ENCODE measurements at regions not wholly inside any gene's neighbourhood (a gene's known extent, or its start where the extent isn't known, plus 50 kb on each side); places are given as distances from the start of the nearest gene placed in this dataset.
A peak's percentile ranks its signal among the peaks of the same experiment; 100 is the strongest.

DNA sequence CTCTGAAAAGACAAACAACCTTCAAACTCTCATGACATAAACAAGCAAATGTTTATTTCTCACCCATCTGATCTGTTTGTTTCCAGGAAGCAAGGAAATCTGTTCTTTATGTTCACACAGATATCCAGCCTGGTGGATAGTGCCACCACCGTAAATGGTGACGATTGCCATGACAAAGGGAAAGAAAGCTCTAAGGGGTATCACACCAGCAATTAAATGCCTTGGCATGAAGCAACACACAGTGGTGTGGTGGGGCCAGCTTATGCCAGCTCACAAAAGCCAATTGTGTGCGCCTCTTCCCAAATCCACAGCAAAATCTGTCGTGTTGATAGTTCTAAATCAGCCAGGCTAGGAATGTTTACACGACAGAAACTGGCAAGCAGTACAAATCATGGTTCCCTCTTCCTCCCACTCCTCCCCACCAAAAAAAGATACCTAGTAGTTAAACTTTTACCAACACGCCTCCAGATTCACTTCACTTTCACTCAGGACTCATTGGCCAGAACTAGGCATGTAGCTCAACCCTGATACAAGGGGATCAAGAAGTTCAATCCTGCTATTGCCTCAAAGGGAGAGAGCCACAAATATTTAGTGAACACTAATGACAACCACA lies 189.2 kb upstream of the SLCO3A1 start (continued):
- TF ChIP-seq, protein P1, sequence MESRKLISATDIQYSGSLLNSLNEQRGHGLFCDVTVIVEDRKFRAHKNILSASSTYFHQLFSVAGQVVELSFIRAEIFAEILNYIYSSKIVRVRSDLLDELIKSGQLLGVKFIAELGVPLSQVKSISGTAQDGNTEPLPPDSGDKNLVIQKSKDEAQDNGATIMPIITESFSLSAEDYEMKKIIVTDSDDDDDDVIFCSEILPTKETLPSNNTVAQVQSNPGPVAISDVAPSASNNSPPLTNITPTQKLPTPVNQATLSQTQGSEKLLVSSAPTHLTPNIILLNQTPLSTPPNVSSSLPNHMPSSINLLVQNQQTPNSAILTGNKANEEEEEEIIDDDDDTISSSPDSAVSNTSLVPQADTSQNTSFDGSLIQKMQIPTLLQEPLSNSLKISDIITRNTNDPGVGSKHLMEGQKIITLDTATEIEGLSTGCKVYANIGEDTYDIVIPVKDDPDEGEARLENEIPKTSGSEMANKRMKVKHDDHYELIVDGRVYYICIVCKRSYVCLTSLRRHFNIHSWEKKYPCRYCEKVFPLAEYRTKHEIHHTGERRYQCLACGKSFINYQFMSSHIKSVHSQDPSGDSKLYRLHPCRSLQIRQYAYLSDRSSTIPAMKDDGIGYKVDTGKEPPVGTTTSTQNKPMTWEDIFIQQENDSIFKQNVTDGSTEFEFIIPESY (IDR thresholded peaks at IDR 0.05): peak; percentile 60
- peak; percentile 44 for TF ChIP-seq FOXA1 (IDR thresholded peaks at IDR 0.05)
- no peak for TF ChIP-seq TAF1 (conservative IDR thresholded peaks at IDR 0.05)
- TF ChIP-seq, protein P2, sequence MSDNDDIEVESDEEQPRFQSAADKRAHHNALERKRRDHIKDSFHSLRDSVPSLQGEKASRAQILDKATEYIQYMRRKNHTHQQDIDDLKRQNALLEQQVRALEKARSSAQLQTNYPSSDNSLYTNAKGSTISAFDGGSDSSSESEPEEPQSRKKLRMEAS (IDR thresholded peaks at IDR 0.05): peak; percentile 63
- peak; percentile 93 for TF ChIP-seq YY1 (IDR thresholded peaks at IDR 0.05)
- no peak for TF ChIP-seq GABPA (IDR thresholded peaks at IDR 0.05 in 1 of 2, conservative IDR thresholded peaks at IDR 0.05 in 1 of 2)

DNA sequence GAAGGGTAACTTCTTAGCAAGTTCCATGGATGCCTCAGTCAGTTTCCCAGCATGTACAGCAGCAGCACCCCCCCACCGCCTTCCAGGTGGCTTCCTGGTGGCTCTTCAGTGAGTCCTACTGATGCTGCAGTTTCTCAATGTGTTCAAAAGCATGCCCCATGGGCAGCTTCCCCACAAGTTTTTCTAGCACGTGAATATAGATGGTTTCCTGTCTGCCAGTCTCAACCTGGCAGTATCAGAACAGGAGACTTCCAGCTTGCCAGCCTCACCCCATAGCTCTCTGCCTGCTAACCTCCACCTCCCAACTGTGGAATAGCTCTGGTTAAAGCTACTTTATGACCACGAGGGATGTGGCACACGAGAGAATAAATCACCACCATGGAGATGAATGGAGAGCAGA lies 188.3 kb upstream of the SLCO3A1 start:
- 78% methylated on average over 4 of the region's 4 CpGs for WGBS
- no peaks in the 10 kb centered on the region for H3K36me3 ChIP-seq (ENCODE audit: control insufficient read depth in 4 of 4, insufficient read depth in 3 of 4, low read depth in 1 of 4, low read length in 3 of 4)
- H3K27ac ChIP-seq (ENCODE audit: low read depth in 1 of 2, low read length in 2 of 2): no peak overlapping the region
- no peak overlapping the region for H3K4me3 ChIP-seq (ENCODE audit: low read depth in 1 of 3, low read length in 3 of 3)
- H3K4me1 ChIP-seq (ENCODE audit: control insufficient read depth in 4 of 4, insufficient read depth in 4 of 4, low read length in 3 of 4): peaks cover 1 to 13% (median 3%) of the 10 kb centered on the region in 4 donors
- no peak for DNase-seq (ENCODE audit: low spot score)
- TF ChIP-seq SP1 (IDR thresholded peaks at IDR 0.05): no peak
- TF ChIP-seq FOXA1 (IDR thresholded peaks at IDR 0.05): no peak
- TF ChIP-seq, protein P3, sequence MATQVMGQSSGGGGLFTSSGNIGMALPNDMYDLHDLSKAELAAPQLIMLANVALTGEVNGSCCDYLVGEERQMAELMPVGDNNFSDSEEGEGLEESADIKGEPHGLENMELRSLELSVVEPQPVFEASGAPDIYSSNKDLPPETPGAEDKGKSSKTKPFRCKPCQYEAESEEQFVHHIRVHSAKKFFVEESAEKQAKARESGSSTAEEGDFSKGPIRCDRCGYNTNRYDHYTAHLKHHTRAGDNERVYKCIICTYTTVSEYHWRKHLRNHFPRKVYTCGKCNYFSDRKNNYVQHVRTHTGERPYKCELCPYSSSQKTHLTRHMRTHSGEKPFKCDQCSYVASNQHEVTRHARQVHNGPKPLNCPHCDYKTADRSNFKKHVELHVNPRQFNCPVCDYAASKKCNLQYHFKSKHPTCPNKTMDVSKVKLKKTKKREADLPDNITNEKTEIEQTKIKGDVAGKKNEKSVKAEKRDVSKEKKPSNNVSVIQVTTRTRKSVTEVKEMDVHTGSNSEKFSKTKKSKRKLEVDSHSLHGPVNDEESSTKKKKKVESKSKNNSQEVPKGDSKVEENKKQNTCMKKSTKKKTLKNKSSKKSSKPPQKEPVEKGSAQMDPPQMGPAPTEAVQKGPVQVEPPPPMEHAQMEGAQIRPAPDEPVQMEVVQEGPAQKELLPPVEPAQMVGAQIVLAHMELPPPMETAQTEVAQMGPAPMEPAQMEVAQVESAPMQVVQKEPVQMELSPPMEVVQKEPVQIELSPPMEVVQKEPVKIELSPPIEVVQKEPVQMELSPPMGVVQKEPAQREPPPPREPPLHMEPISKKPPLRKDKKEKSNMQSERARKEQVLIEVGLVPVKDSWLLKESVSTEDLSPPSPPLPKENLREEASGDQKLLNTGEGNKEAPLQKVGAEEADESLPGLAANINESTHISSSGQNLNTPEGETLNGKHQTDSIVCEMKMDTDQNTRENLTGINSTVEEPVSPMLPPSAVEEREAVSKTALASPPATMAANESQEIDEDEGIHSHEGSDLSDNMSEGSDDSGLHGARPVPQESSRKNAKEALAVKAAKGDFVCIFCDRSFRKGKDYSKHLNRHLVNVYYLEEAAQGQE (IDR thresholded peaks at IDR 0.05): no peak
- no peak for TF ChIP-seq YY1 (IDR thresholded peaks at IDR 0.05)
- TF ChIP-seq EGR1 (IDR thresholded peaks at IDR 0.05; ENCODE audit: low read depth in 2 of 2): no peak
- TF ChIP-seq NR2F2 (IDR thresholded peaks at IDR 0.05): no peak
- TF ChIP-seq, protein P4, sequence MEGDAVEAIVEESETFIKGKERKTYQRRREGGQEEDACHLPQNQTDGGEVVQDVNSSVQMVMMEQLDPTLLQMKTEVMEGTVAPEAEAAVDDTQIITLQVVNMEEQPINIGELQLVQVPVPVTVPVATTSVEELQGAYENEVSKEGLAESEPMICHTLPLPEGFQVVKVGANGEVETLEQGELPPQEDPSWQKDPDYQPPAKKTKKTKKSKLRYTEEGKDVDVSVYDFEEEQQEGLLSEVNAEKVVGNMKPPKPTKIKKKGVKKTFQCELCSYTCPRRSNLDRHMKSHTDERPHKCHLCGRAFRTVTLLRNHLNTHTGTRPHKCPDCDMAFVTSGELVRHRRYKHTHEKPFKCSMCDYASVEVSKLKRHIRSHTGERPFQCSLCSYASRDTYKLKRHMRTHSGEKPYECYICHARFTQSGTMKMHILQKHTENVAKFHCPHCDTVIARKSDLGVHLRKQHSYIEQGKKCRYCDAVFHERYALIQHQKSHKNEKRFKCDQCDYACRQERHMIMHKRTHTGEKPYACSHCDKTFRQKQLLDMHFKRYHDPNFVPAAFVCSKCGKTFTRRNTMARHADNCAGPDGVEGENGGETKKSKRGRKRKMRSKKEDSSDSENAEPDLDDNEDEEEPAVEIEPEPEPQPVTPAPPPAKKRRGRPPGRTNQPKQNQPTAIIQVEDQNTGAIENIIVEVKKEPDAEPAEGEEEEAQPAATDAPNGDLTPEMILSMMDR (IDR thresholded peaks at IDR 0.05; ENCODE audit: low read depth, low read length, missing input control): no peak
- TF ChIP-seq TAF1 (conservative IDR thresholded peaks at IDR 0.05): no peak
- TF ChIP-seq RXRA (IDR thresholded peaks at IDR 0.05): no peak
- TF ChIP-seq FOXA2 (IDR thresholded peaks at IDR 0.05): no peak
- TF ChIP-seq, protein P1 (IDR thresholded peaks at IDR 0.05): no peak
- no peak for TF ChIP-seq JUND (IDR thresholded peaks at IDR 0.05)
- TF ChIP-seq, protein P5, sequence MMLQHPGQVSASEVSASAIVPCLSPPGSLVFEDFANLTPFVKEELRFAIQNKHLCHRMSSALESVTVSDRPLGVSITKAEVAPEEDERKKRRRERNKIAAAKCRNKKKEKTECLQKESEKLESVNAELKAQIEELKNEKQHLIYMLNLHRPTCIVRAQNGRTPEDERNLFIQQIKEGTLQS (IDR thresholded peaks at IDR 0.05): no peak
- no peaks in the 10 kb centered on the region for H3K27me3 ChIP-seq (ENCODE audit: control insufficient read depth in 4 of 4, insufficient read depth in 4 of 4, low read length in 3 of 4)
- H3K9ac ChIP-seq (ENCODE audit: low read depth in 1 of 2, low read length in 2 of 2): no peak overlapping the region
- H3K9me3 ChIP-seq (ENCODE audit: control insufficient read depth in 4 of 4, low read length in 3 of 4): no peaks in the 10 kb centered on the region
